DOHH2 (cell line): ENCODE measurements at regions not wholly inside any gene's neighbourhood (a gene's known extent, or its start where the extent isn't known, plus 50 kb on each side); places are given as distances from the start of the nearest gene placed in this dataset.
"Not testable (repeated sequence)": the region's sequence is repeated elsewhere in the genome, so short reads cannot be mapped to it uniquely, and the experiment has no call there.

Experiments used
- EZH2phosphoT487 ChIP-seq: fragments of 200-600 bp; sonication (generic); IDR thresholded peaks from 2 replicates; pipeline ENCODE4 v1.6.1; 2017; ENCODE audit warnings: borderline replicate concordance, mild to moderate bottlenecking, antibody characterized with exemption, low read length, moderate library complexity, mixed read lengths
- TF ChIP-seq, protein P1 (sequence below): fragments of 200-600 bp; sonication (generic); IDR thresholded peaks from one replicate; pipeline ENCODE4 v1.5.1; 2014; ENCODE audit warnings: antibody characterized with exemption, mild to moderate bottlenecking, low read depth, low read length; ENCODE audit not compliant: poor library complexity, severe bottlenecking

DNA sequence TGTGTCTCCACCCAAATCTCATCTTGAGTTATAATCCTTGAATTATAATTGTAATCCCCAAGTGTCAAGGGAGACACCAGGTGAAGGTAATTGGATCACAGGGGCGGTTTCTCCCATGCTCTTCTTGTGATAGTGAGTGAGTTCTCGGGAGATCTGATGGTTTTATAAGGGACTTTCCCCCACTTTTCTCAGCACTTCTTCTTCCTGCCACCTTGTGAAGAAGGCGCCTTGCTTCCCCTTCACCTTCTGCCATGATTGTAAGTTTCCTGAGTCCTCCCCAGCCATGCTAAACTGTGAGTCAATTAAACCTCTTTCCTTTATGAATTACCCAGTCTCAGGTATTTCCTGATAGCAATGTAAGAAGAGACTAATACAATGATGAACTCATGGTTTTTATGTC, 175.5 kb upstream of the SVIL start:
- TF ChIP-seq, protein P1, sequence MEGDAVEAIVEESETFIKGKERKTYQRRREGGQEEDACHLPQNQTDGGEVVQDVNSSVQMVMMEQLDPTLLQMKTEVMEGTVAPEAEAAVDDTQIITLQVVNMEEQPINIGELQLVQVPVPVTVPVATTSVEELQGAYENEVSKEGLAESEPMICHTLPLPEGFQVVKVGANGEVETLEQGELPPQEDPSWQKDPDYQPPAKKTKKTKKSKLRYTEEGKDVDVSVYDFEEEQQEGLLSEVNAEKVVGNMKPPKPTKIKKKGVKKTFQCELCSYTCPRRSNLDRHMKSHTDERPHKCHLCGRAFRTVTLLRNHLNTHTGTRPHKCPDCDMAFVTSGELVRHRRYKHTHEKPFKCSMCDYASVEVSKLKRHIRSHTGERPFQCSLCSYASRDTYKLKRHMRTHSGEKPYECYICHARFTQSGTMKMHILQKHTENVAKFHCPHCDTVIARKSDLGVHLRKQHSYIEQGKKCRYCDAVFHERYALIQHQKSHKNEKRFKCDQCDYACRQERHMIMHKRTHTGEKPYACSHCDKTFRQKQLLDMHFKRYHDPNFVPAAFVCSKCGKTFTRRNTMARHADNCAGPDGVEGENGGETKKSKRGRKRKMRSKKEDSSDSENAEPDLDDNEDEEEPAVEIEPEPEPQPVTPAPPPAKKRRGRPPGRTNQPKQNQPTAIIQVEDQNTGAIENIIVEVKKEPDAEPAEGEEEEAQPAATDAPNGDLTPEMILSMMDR: not testable (repeated sequence)
- not testable (repeated sequence) for TF ChIP-seq EZH2phosphoT487
